ENCODE measurements at regions not wholly inside any gene's neighbourhood (a gene's known extent, or its start where the extent isn't known, plus 50 kb on each side); places are given as distances from the start of the nearest gene placed in this dataset.

DNA sequence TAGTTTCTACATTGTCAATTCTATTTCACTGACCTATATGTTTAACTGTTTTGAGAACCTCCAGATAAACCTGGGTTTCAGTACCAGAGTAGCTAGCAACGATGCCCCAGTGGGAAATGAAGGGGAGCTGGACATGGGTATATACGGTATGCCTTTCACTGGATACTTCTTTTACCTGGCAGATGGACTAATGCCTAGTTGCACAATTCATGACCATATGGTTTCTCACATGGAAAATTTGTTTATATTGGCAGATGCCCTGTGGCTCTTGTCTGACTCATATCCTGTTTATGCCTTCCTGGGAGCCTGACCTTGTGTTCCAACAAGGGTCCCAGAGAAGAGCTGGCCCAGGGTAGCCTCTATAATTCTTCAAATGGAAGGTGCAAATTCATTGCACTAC lies 144.1 kb downstream of the MAT2B start:
- no peak overlapping the region for H3K9ac ChIP-seq (ENCODE audit: low read depth in 1 of 2, low read length in 2 of 2)
- no peak for DNase-seq (ENCODE audit: low spot score)
- peaks cover 0 to 2% (median 0%) of the 10 kb centered on the region in 4 donors for H3K36me3 ChIP-seq (ENCODE audit: control insufficient read depth in 4 of 4, insufficient read depth in 3 of 4, low read depth in 1 of 4, low read length in 3 of 4)
- TF ChIP-seq, protein P1, sequence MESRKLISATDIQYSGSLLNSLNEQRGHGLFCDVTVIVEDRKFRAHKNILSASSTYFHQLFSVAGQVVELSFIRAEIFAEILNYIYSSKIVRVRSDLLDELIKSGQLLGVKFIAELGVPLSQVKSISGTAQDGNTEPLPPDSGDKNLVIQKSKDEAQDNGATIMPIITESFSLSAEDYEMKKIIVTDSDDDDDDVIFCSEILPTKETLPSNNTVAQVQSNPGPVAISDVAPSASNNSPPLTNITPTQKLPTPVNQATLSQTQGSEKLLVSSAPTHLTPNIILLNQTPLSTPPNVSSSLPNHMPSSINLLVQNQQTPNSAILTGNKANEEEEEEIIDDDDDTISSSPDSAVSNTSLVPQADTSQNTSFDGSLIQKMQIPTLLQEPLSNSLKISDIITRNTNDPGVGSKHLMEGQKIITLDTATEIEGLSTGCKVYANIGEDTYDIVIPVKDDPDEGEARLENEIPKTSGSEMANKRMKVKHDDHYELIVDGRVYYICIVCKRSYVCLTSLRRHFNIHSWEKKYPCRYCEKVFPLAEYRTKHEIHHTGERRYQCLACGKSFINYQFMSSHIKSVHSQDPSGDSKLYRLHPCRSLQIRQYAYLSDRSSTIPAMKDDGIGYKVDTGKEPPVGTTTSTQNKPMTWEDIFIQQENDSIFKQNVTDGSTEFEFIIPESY (IDR thresholded peaks at IDR 0.05) = no peak
- TF ChIP-seq EGR1 (IDR thresholded peaks at IDR 0.05; ENCODE audit: low read depth in 2 of 2) = no peak
- no peak for TF ChIP-seq FOXA1 (IDR thresholded peaks at IDR 0.05)
- TF ChIP-seq, protein P2, sequence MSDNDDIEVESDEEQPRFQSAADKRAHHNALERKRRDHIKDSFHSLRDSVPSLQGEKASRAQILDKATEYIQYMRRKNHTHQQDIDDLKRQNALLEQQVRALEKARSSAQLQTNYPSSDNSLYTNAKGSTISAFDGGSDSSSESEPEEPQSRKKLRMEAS (IDR thresholded peaks at IDR 0.05) = no peak
- TF ChIP-seq FOXA2 (IDR thresholded peaks at IDR 0.05) = no peak
- TF ChIP-seq RAD21 (IDR thresholded peaks at IDR 0.05) = no peak
- TF ChIP-seq, protein P3, sequence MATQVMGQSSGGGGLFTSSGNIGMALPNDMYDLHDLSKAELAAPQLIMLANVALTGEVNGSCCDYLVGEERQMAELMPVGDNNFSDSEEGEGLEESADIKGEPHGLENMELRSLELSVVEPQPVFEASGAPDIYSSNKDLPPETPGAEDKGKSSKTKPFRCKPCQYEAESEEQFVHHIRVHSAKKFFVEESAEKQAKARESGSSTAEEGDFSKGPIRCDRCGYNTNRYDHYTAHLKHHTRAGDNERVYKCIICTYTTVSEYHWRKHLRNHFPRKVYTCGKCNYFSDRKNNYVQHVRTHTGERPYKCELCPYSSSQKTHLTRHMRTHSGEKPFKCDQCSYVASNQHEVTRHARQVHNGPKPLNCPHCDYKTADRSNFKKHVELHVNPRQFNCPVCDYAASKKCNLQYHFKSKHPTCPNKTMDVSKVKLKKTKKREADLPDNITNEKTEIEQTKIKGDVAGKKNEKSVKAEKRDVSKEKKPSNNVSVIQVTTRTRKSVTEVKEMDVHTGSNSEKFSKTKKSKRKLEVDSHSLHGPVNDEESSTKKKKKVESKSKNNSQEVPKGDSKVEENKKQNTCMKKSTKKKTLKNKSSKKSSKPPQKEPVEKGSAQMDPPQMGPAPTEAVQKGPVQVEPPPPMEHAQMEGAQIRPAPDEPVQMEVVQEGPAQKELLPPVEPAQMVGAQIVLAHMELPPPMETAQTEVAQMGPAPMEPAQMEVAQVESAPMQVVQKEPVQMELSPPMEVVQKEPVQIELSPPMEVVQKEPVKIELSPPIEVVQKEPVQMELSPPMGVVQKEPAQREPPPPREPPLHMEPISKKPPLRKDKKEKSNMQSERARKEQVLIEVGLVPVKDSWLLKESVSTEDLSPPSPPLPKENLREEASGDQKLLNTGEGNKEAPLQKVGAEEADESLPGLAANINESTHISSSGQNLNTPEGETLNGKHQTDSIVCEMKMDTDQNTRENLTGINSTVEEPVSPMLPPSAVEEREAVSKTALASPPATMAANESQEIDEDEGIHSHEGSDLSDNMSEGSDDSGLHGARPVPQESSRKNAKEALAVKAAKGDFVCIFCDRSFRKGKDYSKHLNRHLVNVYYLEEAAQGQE (IDR thresholded peaks at IDR 0.05) = no peak
- no peak for TF ChIP-seq SP1 (IDR thresholded peaks at IDR 0.05)
- TF ChIP-seq HNF4A (conservative IDR thresholded peaks at IDR 0.05) = no peak
- TF ChIP-seq HNF4G (IDR thresholded peaks at IDR 0.05) = no peak
- no peak for TF ChIP-seq NR2F2 (IDR thresholded peaks at IDR 0.05)
- 76% methylated on average over 2 of the region's 2 CpGs for WGBS
- H3K4me1 ChIP-seq (ENCODE audit: control insufficient read depth in 4 of 4, insufficient read depth in 4 of 4, low read length in 3 of 4) = no peaks in the 10 kb centered on the region
- H3K27ac ChIP-seq (ENCODE audit: low read depth in 1 of 2, low read length in 2 of 2) = no peak overlapping the region
- peaks cover 0 to 4% (median under 1%) of the 10 kb centered on the region in 4 donors for H3K9me3 ChIP-seq (ENCODE audit: control insufficient read depth in 4 of 4, low read length in 3 of 4)
- no peak overlapping the region for H3K4me3 ChIP-seq (ENCODE audit: low read depth in 1 of 3, low read length in 3 of 3)
- H3K27me3 ChIP-seq (ENCODE audit: control insufficient read depth in 4 of 4, insufficient read depth in 4 of 4, low read length in 3 of 4) = peaks cover 0 to 2% (median 0%) of the 10 kb centered on the region in 4 donors

GRCh38 chr5:163653526-163653925 lies 148.1 kb downstream of the MAT2B start:
- Histone ChIP-seq H3K36me3 (ENCODE audit: control insufficient read depth in 4 of 4, insufficient read depth in 3 of 4, low read depth in 1 of 4, low read length in 3 of 4) (peaks cover 0 to 2% (median 0%) of the 10 kb centered on the region in 4 donors), H3K4me1 (ENCODE audit: control insufficient read depth in 4 of 4, insufficient read depth in 4 of 4, low read length in 3 of 4) (no peaks in the 10 kb centered on the region), H3K4me3 (ENCODE audit: low read depth in 1 of 3, low read length in 3 of 3) (no peak overlapping the region), H3K27ac (ENCODE audit: low read depth in 1 of 2, low read length in 2 of 2) (no peak overlapping the region), H3K27me3 (ENCODE audit: control insufficient read depth in 4 of 4, insufficient read depth in 4 of 4, low read length in 3 of 4) (peaks cover 0 to 2% (median 0%) of the 10 kb centered on the region in 4 donors), H3K9me3 (ENCODE audit: control insufficient read depth in 4 of 4, low read length in 3 of 4) (peaks cover 0 to 6% (median 2%) of the 10 kb centered on the region in 4 donors), H3K9ac (ENCODE audit: low read depth in 1 of 2, low read length in 2 of 2) (no peak overlapping the region)
- 92% methylated on average over 1 of the region's 1 CpG for WGBS
- DNase-seq (ENCODE audit: low spot score) = no peak
- no peak for TF ChIP-seq RAD21 (IDR thresholded peaks at IDR 0.05)
- TF ChIP-seq, protein P1 (IDR thresholded peaks at IDR 0.05) = no peak
- TF ChIP-seq SP1 (IDR thresholded peaks at IDR 0.05) = no peak
- TF ChIP-seq FOXA2 (IDR thresholded peaks at IDR 0.05) = no peak
- TF ChIP-seq HNF4G (IDR thresholded peaks at IDR 0.05) = no peak
- no peak for TF ChIP-seq JUND (IDR thresholded peaks at IDR 0.05)
- TF ChIP-seq TAF1 (conservative IDR thresholded peaks at IDR 0.05) = no peak
- TF ChIP-seq HNF4A (conservative IDR thresholded peaks at IDR 0.05) = no peak
- no peak for TF ChIP-seq RXRA (IDR thresholded peaks at IDR 0.05)
- no peak for TF ChIP-seq NR2F2 (IDR thresholded peaks at IDR 0.05)
- TF ChIP-seq, protein P4, sequence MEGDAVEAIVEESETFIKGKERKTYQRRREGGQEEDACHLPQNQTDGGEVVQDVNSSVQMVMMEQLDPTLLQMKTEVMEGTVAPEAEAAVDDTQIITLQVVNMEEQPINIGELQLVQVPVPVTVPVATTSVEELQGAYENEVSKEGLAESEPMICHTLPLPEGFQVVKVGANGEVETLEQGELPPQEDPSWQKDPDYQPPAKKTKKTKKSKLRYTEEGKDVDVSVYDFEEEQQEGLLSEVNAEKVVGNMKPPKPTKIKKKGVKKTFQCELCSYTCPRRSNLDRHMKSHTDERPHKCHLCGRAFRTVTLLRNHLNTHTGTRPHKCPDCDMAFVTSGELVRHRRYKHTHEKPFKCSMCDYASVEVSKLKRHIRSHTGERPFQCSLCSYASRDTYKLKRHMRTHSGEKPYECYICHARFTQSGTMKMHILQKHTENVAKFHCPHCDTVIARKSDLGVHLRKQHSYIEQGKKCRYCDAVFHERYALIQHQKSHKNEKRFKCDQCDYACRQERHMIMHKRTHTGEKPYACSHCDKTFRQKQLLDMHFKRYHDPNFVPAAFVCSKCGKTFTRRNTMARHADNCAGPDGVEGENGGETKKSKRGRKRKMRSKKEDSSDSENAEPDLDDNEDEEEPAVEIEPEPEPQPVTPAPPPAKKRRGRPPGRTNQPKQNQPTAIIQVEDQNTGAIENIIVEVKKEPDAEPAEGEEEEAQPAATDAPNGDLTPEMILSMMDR (IDR thresholded peaks at IDR 0.05; ENCODE audit: low read depth, low read length, missing input control) = no peak
- no peak for TF ChIP-seq EGR1 (IDR thresholded peaks at IDR 0.05; ENCODE audit: low read depth in 2 of 2)
- TF ChIP-seq FOXA1 (IDR thresholded peaks at IDR 0.05) = no peak
- TF ChIP-seq, protein P2 (IDR thresholded peaks at IDR 0.05) = no peak
- no peak for TF ChIP-seq ATF3 (IDR thresholded peaks at IDR 0.05)
- TF ChIP-seq, protein P3 (IDR thresholded peaks at IDR 0.05) = no peak
- TF ChIP-seq GABPA (IDR thresholded peaks at IDR 0.05 in 1 of 2, conservative IDR thresholded peaks at IDR 0.05 in 1 of 2) = no peak

All from liver (tissue), 8 donors.